HepG2 (cell line): ENCODE measurements at regions not wholly inside any gene's neighbourhood (a gene's known extent, or its start where the extent isn't known, plus 50 kb on each side); places are given as distances from the start of the nearest gene placed in this dataset.

Source experiments
- ATAC-seq: fragments of 200-7000 bp; cut with Tn5 transposase; 3 replicates; pipeline ENCODE4 v1.9.1; 2020; ENCODE audit warnings: mild to moderate bottlenecking, moderate library complexity
- BruUV-seq: library from RNA; stranded (reverse); fragments of 400-500 nt; replicated peaks from 2 replicates; lab custom pipeline; 2021; lab: Mats Ljungman, UMichigan
- CTCF ChIA-PET: fragments of 300-600 bp; formaldehyde crosslinking; extraction: SDS; loops from one replicate; lab custom pipeline; 2021; ENCODE audit warnings: low total read pairs, inconsistent platforms, low intra/inter-chr PET ratio; lab: Yijun Ruan, JAX
- POLR2A ChIA-PET: fragments of 350-600 bp; sonication (Branson Sonifier 250); formaldehyde crosslinking; loops from one replicate; lab custom pipeline; 2020; ENCODE audit warnings: antibody characterized with exemption, inconsistent platforms; lab: Yijun Ruan, JAX
- DNase-seq: peaks from one replicate; pipeline ENCODE4 v3.0.0-alpha.2; 2015; ENCODE audit warnings: low spot score
- FAIRE-seq: peaks from 3 replicates; lab custom pipeline; 2011; peaks lifted over from hg19 to GRCh38; lab: Jason Lieb, UNC
- H2AFZ ChIP-seq: one replicate; pipeline ENCODE4 v1.6.1; 2011; ENCODE audit warnings: low read length, inconsistent platforms
- H3K27ac ChIP-seq: fragments of 300-600 bp; 3 replicates; pipeline ENCODE4 v1.8.0; 2011; ENCODE audit warnings: mixed run types, mild to moderate bottlenecking, mixed read lengths, low read length, inconsistent platforms; ENCODE audit not compliant: insufficient read depth; ENCODE audit errors: extremely low read length
- H3K27me3 ChIP-seq, 2 experiments: fragments of 200-600 bp in 1 of 2; 2 replicates in 1 of 2; 3 replicates in 1 of 2; pipeline versions ENCODE4 v1.6.0 to v1.8.0; 2011; ENCODE audit warnings: low read length in 2 of 2, mild to moderate bottlenecking in 2 of 2, moderate library complexity in 2 of 2, inconsistent platforms in 1 of 2; ENCODE audit not compliant: insufficient read depth in 2 of 2, control insufficient read depth in 1 of 2
- H3K36me3 ChIP-seq, 2 experiments: fragments of 200-600 bp in 1 of 2; replicated peaks in 1 of 2; 2 replicates in 1 of 2; 3 replicates in 1 of 2; pipeline versions ENCODE4 v1.5.1 to v1.8.0; 2011; ENCODE audit warnings: low read length in 2 of 2, inconsistent platforms in 1 of 2; ENCODE audit not compliant: insufficient read depth in 2 of 2, control insufficient read depth in 1 of 2
- H3K4me1 ChIP-seq: 2 replicates; pipeline ENCODE4 v1.5.1; 2012; ENCODE audit warnings: low read length, inconsistent platforms; ENCODE audit not compliant: insufficient read depth
- H3K4me2 ChIP-seq: 2 replicates; pipeline ENCODE4 v1.6.0; 2011; ENCODE audit warnings: low read depth, low read length, inconsistent platforms
- H3K4me3 ChIP-seq, 3 experiments: fragments of 200-600 bp in 1 of 3; sonication (generic), shearing (Covaris generic) in 1 of 3; replicated peaks in 1 of 3; 2 replicates each; pipeline ENCODE4 v1.5.1; 2011 to 2016; ENCODE audit warnings: low read length in 3 of 3, inconsistent platforms in 2 of 3, low read depth in 2 of 3, mild to moderate bottlenecking in 2 of 3, control low read depth in 1 of 3, mixed read lengths in 1 of 3; ENCODE audit not compliant: insufficient read depth in 1 of 3
- H3K79me2 ChIP-seq: one replicate; pipeline ENCODE4 v1.6.1; 2011; ENCODE audit warnings: low read length, inconsistent platforms; ENCODE audit not compliant: insufficient read depth
- H3K9ac ChIP-seq: 2 replicates; pipeline ENCODE4 v1.6.0; 2011; ENCODE audit warnings: mild to moderate bottlenecking, low read depth, low read length, inconsistent platforms; ENCODE audit not compliant: insufficient read depth
- H3K9me3 ChIP-seq: 2 replicates; pipeline ENCODE4 v1.5.1; 2012; ENCODE audit warnings: mild to moderate bottlenecking, low read length
- H4K20me1 ChIP-seq: 2 replicates; pipeline ENCODE4 v1.6.0; 2011; ENCODE audit warnings: inconsistent platforms, mild to moderate bottlenecking, low read length, moderate library complexity; ENCODE audit not compliant: insufficient read depth
- BORCS8-MEF2B ChIP-seq: sonication (generic); formaldehyde crosslinking; IDR thresholded peaks from 2 replicates; pipeline ENCODE4 v1.8.0; 2022; ENCODE audit warnings: mild to moderate bottlenecking, missing genetic modification reagents
- FOXK1 ChIP-seq: sonication (generic); formaldehyde crosslinking; IDR thresholded peaks from 2 replicates; pipeline ENCODE4 v1.4.0; 2020; ENCODE audit warnings: low read depth, missing genetic modification reagents, borderline replicate concordance
- MAFK ChIP-seq, 2 experiments: IDR thresholded peaks in 1 of 2; conservative IDR thresholded peaks in 1 of 2; 2 replicates each; pipeline ENCODE4 v1.6.1; 2011; ENCODE audit warnings: improper control_type of control experiment in 2 of 2, low read length in 2 of 2
- NR2F6 ChIP-seq, 2 experiments: IDR thresholded peaks; 2 replicates each; pipeline ENCODE4 v1.6.1; 2016; ENCODE audit warnings: antibody characterized with exemption in 1 of 2, mild to moderate bottlenecking in 1 of 2
- PAX8 ChIP-seq: sonication (generic); formaldehyde crosslinking; IDR thresholded peaks from 2 replicates; pipeline ENCODE4 v1.8.0; 2022; ENCODE audit warnings: mild to moderate bottlenecking, missing genetic modification reagents, borderline replicate concordance
- SETDB1 ChIP-seq: sonication (generic); formaldehyde crosslinking; IDR thresholded peaks from 2 replicates; pipeline ENCODE4 v1.5.1; 2020; ENCODE audit warnings: missing genetic modification reagents, mild to moderate bottlenecking, borderline replicate concordance
- TCF7L2 ChIP-seq: IDR thresholded peaks from 2 replicates; pipeline ENCODE4 v1.6.1; 2011; ENCODE audit warnings: mild to moderate bottlenecking, low read depth, low read length, moderate library complexity
- ZNF121 ChIP-seq: sonication (generic); formaldehyde crosslinking; IDR thresholded peaks from 2 replicates; pipeline ENCODE4 v1.5.0; 2020; ENCODE audit warnings: mild to moderate bottlenecking, missing genetic modification reagents
- ZNF263 ChIP-seq: sonication (generic); formaldehyde crosslinking; IDR thresholded peaks from 2 replicates; pipeline ENCODE4 v1.4.0; 2020; ENCODE audit warnings: missing genetic modification reagents
- ZNF30 ChIP-seq: sonication (generic); formaldehyde crosslinking; IDR thresholded peaks from 2 replicates; pipeline ENCODE4 v1.5.0; 2020; ENCODE audit warnings: mild to moderate bottlenecking, missing genetic modification reagents
- ZNF557 ChIP-seq: sonication (generic); formaldehyde crosslinking; IDR thresholded peaks from 2 replicates; pipeline ENCODE4 v1.4.0; 2020; ENCODE audit warnings: missing genetic modification reagents
- WGBS: methylation state at CpG from one replicate; pipeline ENCODE4 v1.1.6; 2017; ENCODE audit warnings: low lambda C conversion rate; 5-methylcytosine and 5-hydroxymethylcytosine counted together
- in situ Hi-C: cut with HindIII; loops from 2 replicates; pipeline ENCODE4 v1.10.0; 2017; ENCODE audit warnings: low pct_unique_long_range_greater_than_20kb; ENCODE audit not compliant: extremely low pct_ligation_motif_present
- intact Hi-C: fragments of 100-400 bp; cut with micrococcal nuclease; formaldehyde crosslinking; loops from one replicate; pipeline ENCODE4 v1.10.0; 2022; ENCODE audit not compliant: unreplicated experiment
- TF ChIP-seq, protein P1 (sequence below): IDR thresholded peaks from 2 replicates; pipeline ENCODE4 v1.6.1; 2016; ENCODE audit warnings: missing biosample characterization, missing genetic modification reagents, low read depth
- TF ChIP-seq, protein P2 (sequence below): IDR thresholded peaks from 2 replicates; pipeline ENCODE4 v1.6.1; 2016; ENCODE audit warnings: missing genetic modification reagents, missing compliant biosample characterization
- TF ChIP-seq, protein P3 (sequence below), 2 experiments: IDR thresholded peaks; 2 replicates each; pipeline ENCODE4 v1.6.1; 2011 to 2012; ENCODE audit warnings: low read length in 2 of 2, borderline replicate concordance in 1 of 2, low read depth in 1 of 2, mild to moderate bottlenecking in 1 of 2, moderate library complexity in 1 of 2

DNA sequence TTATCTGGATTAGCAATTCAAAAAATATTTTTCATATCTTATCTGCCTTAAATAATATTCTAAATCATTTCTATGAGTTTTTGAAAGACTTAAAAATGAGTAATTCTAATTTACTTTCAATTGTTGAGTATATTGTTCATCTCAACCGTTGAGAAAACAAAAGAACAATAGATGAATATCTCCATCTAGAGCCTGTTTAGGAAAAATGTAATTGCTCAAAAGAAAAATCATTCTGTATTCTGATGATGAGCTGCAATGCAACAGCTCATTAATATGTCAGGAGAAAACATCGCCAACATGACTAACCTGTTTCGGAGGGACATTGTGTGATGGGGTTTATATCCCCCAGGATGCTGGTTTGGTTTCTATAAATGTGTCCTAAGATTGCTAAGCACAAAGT lies 417.6 kb downstream of the SUCLG1 start:
- no peak for DNase-seq
- Histone ChIP-seq H3K4me3 (no peak overlapping the region), H3K79me2 (no peaks in the 10 kb centered on the region), H3K4me1 (no peaks in the 10 kb centered on the region), H2AFZ (no peak overlapping the region), H3K9me3 (no peaks in the 10 kb centered on the region), H3K4me2 (no peak overlapping the region), H3K9ac (no peak overlapping the region), H3K36me3 (no peaks in the 10 kb centered on the region), H4K20me1 (no peaks in the 10 kb centered on the region), H3K27me3 (peaks cover 0 to 11% of the 10 kb centered on the region in 2 experiments; a peak in 2 of 5 replicates), H3K27ac (no peak overlapping the region)
- TF ChIP-seq, protein P1, sequence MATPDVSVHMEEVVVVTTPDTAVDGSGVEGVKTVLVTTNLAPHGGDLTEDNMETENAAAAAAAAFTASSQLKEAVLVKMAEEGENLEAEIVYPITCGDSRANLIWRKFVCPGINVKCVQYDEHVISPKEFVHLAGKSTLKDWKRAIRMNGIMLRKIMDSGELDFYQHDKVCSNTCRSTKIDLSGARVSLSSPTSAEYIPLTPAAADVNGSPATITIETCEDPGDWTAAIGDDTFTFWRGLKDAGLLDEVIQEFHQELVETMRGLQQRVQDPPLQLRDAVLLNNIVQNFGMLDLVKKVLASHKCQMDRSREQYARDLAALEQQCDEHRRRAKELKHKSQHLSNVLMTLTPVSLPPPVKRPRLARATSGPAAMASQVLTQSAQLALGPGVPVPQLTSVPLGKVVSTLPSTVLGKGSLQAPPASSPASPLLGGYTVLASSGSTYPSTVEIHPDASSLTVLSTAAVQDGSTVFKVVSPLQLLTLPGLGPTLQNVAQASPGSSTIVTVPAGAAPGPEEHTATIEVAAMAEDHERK (CRISPR knock-in tag), result no peak
- ATAC-seq, result no peak
- no peak for FAIRE-seq
- in situ Hi-C loops (no loop called here), intact Hi-C loops (loop anchor here (5.0 kb wide), 1 partner anchor 61 kb away; no protein-coding TSS in a partner anchor)
- BruUV-seq, result no TSS peak
- WGBS, result 44% methylated on average over 3 of the region's 3 CpGs
- CTCF ChIA-PET, result no interaction called here
- POLR2A ChIA-PET, result no interaction called here

DNA sequence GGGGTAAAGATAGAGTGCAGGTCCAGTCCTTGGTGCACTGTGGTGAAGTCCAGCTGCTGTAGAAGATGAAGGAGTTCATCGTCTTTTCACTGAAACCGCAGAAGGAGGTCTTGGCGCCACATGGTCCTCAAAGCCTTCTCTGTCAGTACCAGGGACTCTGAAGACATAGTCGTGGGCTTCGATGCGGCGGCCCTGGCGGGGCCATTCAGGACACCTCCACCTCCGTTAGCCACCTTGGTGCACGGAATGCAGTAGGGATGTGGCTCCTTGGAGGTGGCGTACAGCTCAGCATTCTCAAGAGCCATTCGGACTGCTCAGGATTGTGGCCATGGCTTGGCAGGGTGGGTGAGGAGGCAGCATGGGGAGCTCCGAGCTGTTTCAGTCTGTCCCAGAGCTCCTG lies 418.8 kb downstream of the SUCLG1 start:
- H3K79me2 ChIP-seq, result no peaks in the 10 kb centered on the region
- H3K36me3 ChIP-seq, result no peaks in the 10 kb centered on the region
- 65% methylated on average over 10 of the region's 13 CpGs for WGBS
- no peak overlapping the region for H3K4me2 ChIP-seq
- no peak overlapping the region for H2AFZ ChIP-seq
- no peak overlapping the region for H3K27ac ChIP-seq
- FAIRE-seq, result no peak
- no peak for ATAC-seq
- ChIA-PET CTCF (no interaction called here), POLR2A (no interaction called here)
- intact Hi-C loops (loop anchor here (5.0 kb wide), 1 partner anchor 62 kb away; no protein-coding TSS in a partner anchor), in situ Hi-C loops (no loop called here)
- no peak overlapping the region for H3K4me3 ChIP-seq
- DNase-seq, result no peak
- no TSS peak for BruUV-seq
- H3K9me3 ChIP-seq, result no peaks in the 10 kb centered on the region
- H3K9ac ChIP-seq, result no peak overlapping the region
- H3K27me3 ChIP-seq, result peaks cover 0 to 11% of the 10 kb centered on the region in 2 experiments; a peak in 2 of 5 replicates
- no peaks in the 10 kb centered on the region for H3K4me1 ChIP-seq
- H4K20me1 ChIP-seq, result no peaks in the 10 kb centered on the region
- TF ChIP-seq SETDB1 (CRISPR knock-in tag) (no peak), FOXK1 (CRISPR knock-in tag) (no peak), ZNF121 (no peak), MAFK (conservative IDR thresholded peaks at IDR 0.05 in 1 of 2, IDR thresholded peaks at IDR 0.05 in 1 of 2; ENCODE audit: low read length in 2 of 2) (no peak), ZNF263 (no peak), NR2F6 (IDR thresholded peaks at IDR 0.05) (no peak), NR2F6 (CRISPR knock-in tag; IDR thresholded peaks at IDR 0.05) (no peak), BORCS8-MEF2B (CRISPR knock-in tag) (no peak), TCF7L2 (no peak), ZNF30 (no peak), ZNF557 (CRISPR knock-in tag) (no peak), PAX8 (CRISPR knock-in tag) (no peak)
- TF ChIP-seq, protein P2, sequence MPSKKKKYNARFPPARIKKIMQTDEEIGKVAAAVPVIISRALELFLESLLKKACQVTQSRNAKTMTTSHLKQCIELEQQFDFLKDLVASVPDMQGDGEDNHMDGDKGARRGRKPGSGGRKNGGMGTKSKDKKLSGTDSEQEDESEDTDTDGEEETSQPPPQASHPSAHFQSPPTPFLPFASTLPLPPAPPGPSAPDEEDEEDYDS (CRISPR knock-in tag), result no peak
- TF ChIP-seq, protein P3, sequence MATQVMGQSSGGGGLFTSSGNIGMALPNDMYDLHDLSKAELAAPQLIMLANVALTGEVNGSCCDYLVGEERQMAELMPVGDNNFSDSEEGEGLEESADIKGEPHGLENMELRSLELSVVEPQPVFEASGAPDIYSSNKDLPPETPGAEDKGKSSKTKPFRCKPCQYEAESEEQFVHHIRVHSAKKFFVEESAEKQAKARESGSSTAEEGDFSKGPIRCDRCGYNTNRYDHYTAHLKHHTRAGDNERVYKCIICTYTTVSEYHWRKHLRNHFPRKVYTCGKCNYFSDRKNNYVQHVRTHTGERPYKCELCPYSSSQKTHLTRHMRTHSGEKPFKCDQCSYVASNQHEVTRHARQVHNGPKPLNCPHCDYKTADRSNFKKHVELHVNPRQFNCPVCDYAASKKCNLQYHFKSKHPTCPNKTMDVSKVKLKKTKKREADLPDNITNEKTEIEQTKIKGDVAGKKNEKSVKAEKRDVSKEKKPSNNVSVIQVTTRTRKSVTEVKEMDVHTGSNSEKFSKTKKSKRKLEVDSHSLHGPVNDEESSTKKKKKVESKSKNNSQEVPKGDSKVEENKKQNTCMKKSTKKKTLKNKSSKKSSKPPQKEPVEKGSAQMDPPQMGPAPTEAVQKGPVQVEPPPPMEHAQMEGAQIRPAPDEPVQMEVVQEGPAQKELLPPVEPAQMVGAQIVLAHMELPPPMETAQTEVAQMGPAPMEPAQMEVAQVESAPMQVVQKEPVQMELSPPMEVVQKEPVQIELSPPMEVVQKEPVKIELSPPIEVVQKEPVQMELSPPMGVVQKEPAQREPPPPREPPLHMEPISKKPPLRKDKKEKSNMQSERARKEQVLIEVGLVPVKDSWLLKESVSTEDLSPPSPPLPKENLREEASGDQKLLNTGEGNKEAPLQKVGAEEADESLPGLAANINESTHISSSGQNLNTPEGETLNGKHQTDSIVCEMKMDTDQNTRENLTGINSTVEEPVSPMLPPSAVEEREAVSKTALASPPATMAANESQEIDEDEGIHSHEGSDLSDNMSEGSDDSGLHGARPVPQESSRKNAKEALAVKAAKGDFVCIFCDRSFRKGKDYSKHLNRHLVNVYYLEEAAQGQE (IDR thresholded peaks at IDR 0.05; ENCODE audit: borderline replicate concordance in 1 of 2, low read depth in 1 of 2, low read length in 2 of 2), result no peak
